CD4-positive, alpha-beta T cell (primary cell): ENCODE measurements at regions not wholly inside any gene's neighbourhood (a gene's known extent, or its start where the extent isn't known, plus 50 kb on each side); places are given as distances from the start of the nearest gene placed in this dataset.

Experiments
- ATAC-seq: fragments of 200-7000 bp; cut with Tn5 transposase; one replicate; pipeline ENCODE4 v1.10.0; 2022; ENCODE audit warnings: mild to moderate bottlenecking; ENCODE audit not compliant: poor library complexity
- CTCF ChIA-PET: fragments of 350-600 bp; sonication (Branson Sonifier 250); formaldehyde crosslinking; loops from one replicate; lab custom pipeline; 2021; ENCODE audit warnings: antibody characterized with exemption, inconsistent platforms; lab: Charles Lee
- POLR2A ChIA-PET: fragments of 350-600 bp; sonication (Branson Sonifier 250); formaldehyde crosslinking; loops from one replicate; lab custom pipeline; 2021; ENCODE audit warnings: antibody characterized with exemption, inconsistent platforms; lab: Charles Lee
- DNase-seq, 14 experiments: peaks; one replicate each; pipeline ENCODE4 v3.0.0-alpha.2; 2013 to 2020; ENCODE audit warnings: mixed read lengths in 2 of 14
- H3K27ac ChIP-seq, 2 donors: one replicate each; pipeline versions ENCODE4 v1.5.1 to v1.7.0; 2013; ENCODE audit warnings: low read length in 2 of 2, low read depth in 1 of 2, mild to moderate bottlenecking in 1 of 2
- H3K27me3 ChIP-seq, 2 experiments: 1 replicate in 1 of 2; 2 replicates in 1 of 2; pipeline versions ENCODE4 v1.6.1 to v1.7.0; 2013; ENCODE audit warnings: low read length in 2 of 2, control low read depth in 1 of 2, mild to moderate bottlenecking in 1 of 2, moderate library complexity in 1 of 2; ENCODE audit not compliant: insufficient read depth in 2 of 2, control insufficient read depth in 1 of 2
- H3K36me3 ChIP-seq: one replicate; pipeline ENCODE4 v1.6.1; 2013; ENCODE audit warnings: low read length, control low read depth; ENCODE audit not compliant: insufficient read depth
- H3K4me1 ChIP-seq: one replicate; pipeline ENCODE4 v1.6.1; 2013; ENCODE audit warnings: low read length, control low read depth; ENCODE audit not compliant: insufficient read depth
- H3K4me3 ChIP-seq: one replicate; pipeline ENCODE4 v1.5.1; 2013; ENCODE audit warnings: mild to moderate bottlenecking, low read length, moderate library complexity
- H3K9me3 ChIP-seq, 2 experiments: 1 replicate in 1 of 2; 2 replicates in 1 of 2; pipeline versions ENCODE4 v1.6.1 to v1.7.0; 2013; ENCODE audit warnings: low read length in 2 of 2, mild to moderate bottlenecking in 2 of 2, control low read depth in 1 of 2, moderate library complexity in 1 of 2; ENCODE audit not compliant: control insufficient read depth in 1 of 2, insufficient read depth in 1 of 2
- H3K27ac Mint-ChIP-seq: one replicate; pipeline ENCODE4 v1.8.0; 2020; ENCODE audit warnings: mixed read lengths
- H3K27me3 Mint-ChIP-seq: one replicate; pipeline ENCODE4 v1.8.0; 2021; ENCODE audit warnings: mixed read lengths
- H3K36me3 Mint-ChIP-seq: one replicate; pipeline ENCODE4 v1.8.0; 2021; ENCODE audit warnings: low read depth, mixed read lengths
- H3K4me1 Mint-ChIP-seq: one replicate; pipeline ENCODE4 v1.8.0; 2021; ENCODE audit warnings: low read depth, mixed read lengths
- H3K4me3 Mint-ChIP-seq: one replicate; pipeline ENCODE4 v1.8.0; 2020; ENCODE audit warnings: mild to moderate bottlenecking, mixed read lengths
- H3K9me3 Mint-ChIP-seq: one replicate; pipeline ENCODE4 v1.8.0; 2020; ENCODE audit warnings: mixed read lengths
- intact Hi-C, 2 experiments: fragments of 100-400 bp; cut with DNase I in 1 of 2; cut with micrococcal nuclease in 1 of 2; formaldehyde crosslinking; loops; one replicate each; pipeline versions ENCODE4 v1.15.1 to v1.9.0; 2023 to 2025; cut with DNase I, micrococcal nuclease
- TF ChIP-seq, protein P1 (sequence below): fragments of 200-600 bp; IDR thresholded peaks from one replicate; pipeline ENCODE4 v1.8.0; 2022; ENCODE audit warnings: antibody characterized with exemption, mild to moderate bottlenecking

- Mint-ChIP-seq H3K4me1 (peaks cover 52% of the 10 kb centered on the region), H3K9me3 (no peaks in the 10 kb centered on the region), H3K4me3 (peak overlapping the region; percentile 23), H3K36me3 (no peaks in the 10 kb centered on the region), H3K27me3 (no peaks in the 10 kb centered on the region), H3K27ac (peak overlapping the region; percentile 84)
- Histone ChIP-seq H3K4me1 (peaks cover 47% of the 10 kb centered on the region), H3K27me3 (no peaks in the 10 kb centered on the region), H3K9me3 (peaks cover under 1 to 7% of the 10 kb centered on the region in 2 experiments), H3K27ac (peak overlapping the region; percentile 3 to 66), H3K4me3 (no peak overlapping the region), H3K36me3 (no peaks in the 10 kb centered on the region)
- ChIA-PET POLR2A (interaction anchor here (0.6 to 4.0 kb wide), 18 partner anchors 10 to 166 kb away, joined by 3 to 47 read pairs (median 4); partner anchors contain the start of gene DYRK2), CTCF (interaction anchor here (1.5 kb wide), 1 partner anchor 148 kb away, joined by 6 read pairs; no protein-coding TSS in a partner anchor)
- intact Hi-C loops: loop anchor here (2.0 to 10.0 kb wide), 4 partner anchors 40 to 169 kb away; no protein-coding TSS in a partner anchor
- TF ChIP-seq, protein P1, sequence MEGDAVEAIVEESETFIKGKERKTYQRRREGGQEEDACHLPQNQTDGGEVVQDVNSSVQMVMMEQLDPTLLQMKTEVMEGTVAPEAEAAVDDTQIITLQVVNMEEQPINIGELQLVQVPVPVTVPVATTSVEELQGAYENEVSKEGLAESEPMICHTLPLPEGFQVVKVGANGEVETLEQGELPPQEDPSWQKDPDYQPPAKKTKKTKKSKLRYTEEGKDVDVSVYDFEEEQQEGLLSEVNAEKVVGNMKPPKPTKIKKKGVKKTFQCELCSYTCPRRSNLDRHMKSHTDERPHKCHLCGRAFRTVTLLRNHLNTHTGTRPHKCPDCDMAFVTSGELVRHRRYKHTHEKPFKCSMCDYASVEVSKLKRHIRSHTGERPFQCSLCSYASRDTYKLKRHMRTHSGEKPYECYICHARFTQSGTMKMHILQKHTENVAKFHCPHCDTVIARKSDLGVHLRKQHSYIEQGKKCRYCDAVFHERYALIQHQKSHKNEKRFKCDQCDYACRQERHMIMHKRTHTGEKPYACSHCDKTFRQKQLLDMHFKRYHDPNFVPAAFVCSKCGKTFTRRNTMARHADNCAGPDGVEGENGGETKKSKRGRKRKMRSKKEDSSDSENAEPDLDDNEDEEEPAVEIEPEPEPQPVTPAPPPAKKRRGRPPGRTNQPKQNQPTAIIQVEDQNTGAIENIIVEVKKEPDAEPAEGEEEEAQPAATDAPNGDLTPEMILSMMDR: no peak
- peak; percentile 92 for ATAC-seq
- DNase-seq: peak; percentile 58 to 95 (median 84)
Measured at GRCh38 chr12:67482751-67483661, 165.5 kb upstream of the DYRK2 start.

GRCh38 chr12:67483871-67484554 is 164.5 kb upstream of the DYRK2 start:
- DNase-seq: peak in 3 of 14 experiments; percentile 4 to 18 (median 9)
- Histone ChIP-seq H3K36me3 (no peaks in the 10 kb centered on the region), H3K4me3 (no peak overlapping the region), H3K4me1 (peaks cover 47% of the 10 kb centered on the region), H3K9me3 (peaks cover 10 to 16% of the 10 kb centered on the region in 2 experiments), H3K27ac (peak overlapping the region; percentile 25 to 66), H3K27me3 (no peaks in the 10 kb centered on the region)
- H3K27me3 Mint-ChIP-seq: no peaks in the 10 kb centered on the region
- TF ChIP-seq, protein P1: no peak
- H3K9me3 Mint-ChIP-seq: peaks cover 1% of the 10 kb centered on the region
- H3K4me1 Mint-ChIP-seq: peaks cover 52% of the 10 kb centered on the region
- POLR2A ChIA-PET: interaction anchor here (1.2 to 4.0 kb wide), 16 partner anchors 9 to 165 kb away, joined by 3 to 47 read pairs (median 6); partner anchors contain the start of gene DYRK2
- intact Hi-C loops: loop anchor here (2.0 to 10.0 kb wide), 4 partner anchors 41 to 168 kb away; no protein-coding TSS in a partner anchor
- no peak for ATAC-seq
- CTCF ChIA-PET: interaction anchor here (1.5 kb wide), 1 partner anchor 147 kb away, joined by 6 read pairs; no protein-coding TSS in a partner anchor
- peak overlapping the region; percentile 84 for H3K27ac Mint-ChIP-seq
- peaks cover 1% of the 10 kb centered on the region for H3K36me3 Mint-ChIP-seq
- peak overlapping the region; percentile 27 for H3K4me3 Mint-ChIP-seq
